ENCODE measurements at regions not wholly inside any gene's neighbourhood (a gene's known extent, or its start where the extent isn't known, plus 50 kb on each side); places are given as distances from the start of the nearest gene placed in this dataset.

DNA sequence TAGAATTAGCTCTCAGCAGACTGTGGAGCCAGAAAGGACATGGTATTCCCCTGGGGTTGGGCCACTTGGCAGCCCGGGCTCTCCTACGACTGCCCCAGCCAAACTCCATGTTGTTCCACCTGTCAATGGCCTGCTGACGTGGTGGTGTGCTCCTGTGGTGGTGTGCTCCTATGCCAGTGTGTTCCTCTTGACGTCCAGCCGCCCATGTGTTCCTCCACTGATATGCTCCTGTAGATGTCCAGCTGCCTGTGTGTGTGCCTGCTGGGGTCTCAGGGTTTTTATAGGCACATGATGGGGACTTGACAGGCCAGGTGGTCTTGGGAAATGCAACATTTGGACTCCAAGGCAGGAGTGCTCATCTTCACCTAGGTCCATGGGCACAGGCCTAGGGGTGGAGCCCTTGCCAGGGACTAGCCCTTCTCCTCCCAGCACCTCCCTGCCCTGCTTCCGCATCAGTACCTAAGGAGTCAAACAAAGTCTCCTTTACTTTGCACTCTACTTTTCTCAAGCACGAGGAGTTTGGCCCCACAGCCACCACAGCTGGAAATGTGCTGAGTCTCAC, 133.5 kb downstream of the TINAG start:
- Histone ChIP-seq H4K91ac (ENCODE audit: insufficient read length, low read depth, low read length) (no peak overlapping the region), H2BK5ac (ENCODE audit: insufficient read length, low read length) (no peak overlapping the region), H3K23me2 (ENCODE audit: insufficient read length, low read depth, low read length, poor library complexity, severe bottlenecking) (no peaks in the 10 kb centered on the region), H2BK120ac (ENCODE audit: low read depth, low read length, poor library complexity, severe bottlenecking) (no peak overlapping the region), H3K4me1 (ENCODE audit: insufficient read depth, low read length) (no peaks in the 10 kb centered on the region), H3K4ac (ENCODE audit: low read depth, low read length) (no peak overlapping the region), H3T11ph (ENCODE audit: low read length) (no peak overlapping the region), H3K27ac (ENCODE audit: insufficient read length, low read depth, low read length) (no peak overlapping the region), H2BK20ac (ENCODE audit: low read depth, low read length, poor library complexity, severe bottlenecking) (no peak overlapping the region), H2BK15ac (ENCODE audit: low read depth, low read length) (no peak overlapping the region), H2AFZ (ENCODE audit: low read length) (no peak overlapping the region), H3K56ac (ENCODE audit: insufficient read length, low read depth, low read length) (no peak overlapping the region), H2BK12ac (ENCODE audit: insufficient read length, low read depth, low read length) (no peak overlapping the region), H4K5ac (ENCODE audit: insufficient read length, low read depth, low read length) (no peak overlapping the region), H4K8ac (replicated peaks; ENCODE audit: insufficient read length, low read depth, low read length) (no peak overlapping the region), H3K79me2 (ENCODE audit: insufficient read depth, low read length) (no peaks in the 10 kb centered on the region), H3K79me1 (ENCODE audit: insufficient read depth, low read depth, low read length, poor library complexity, severe bottlenecking) (no peaks in the 10 kb centered on the region), H4K20me1 (ENCODE audit: control insufficient read depth, insufficient read depth, insufficient read length) (no peaks in the 10 kb centered on the region), H2AK5ac (ENCODE audit: insufficient read length, low read length) (no peak overlapping the region), H3K4me2 (ENCODE audit: insufficient read depth, insufficient read length, low read length) (no peak overlapping the region), H3K27me3 (ENCODE audit: insufficient read depth, low read length) (no peaks in the 10 kb centered on the region), H3K18ac (ENCODE audit: insufficient read length, low read depth, low read length) (no peak overlapping the region), H3K9me3 (ENCODE audit: control insufficient read depth, low read depth, low read length) (no peaks in the 10 kb centered on the region), H3K23ac (ENCODE audit: insufficient read length, low read depth, low read length) (no peak overlapping the region), H3K14ac (ENCODE audit: insufficient read depth, low read length) (no peak overlapping the region), H3K9ac (ENCODE audit: extremely low read depth, insufficient read length, low read length) (no peak overlapping the region)
- no peak overlapping the region for H3K4me3 Mint-ChIP-seq
- DNase-seq = no peak
- H3K27ac Mint-ChIP-seq = no peak overlapping the region; a peak in 1 of 7 replicates
- no peaks in the 10 kb centered on the region for H3K9me3 Mint-ChIP-seq
- no peaks in the 10 kb centered on the region for H3K4me1 Mint-ChIP-seq
- TF ChIP-seq, protein P1, sequence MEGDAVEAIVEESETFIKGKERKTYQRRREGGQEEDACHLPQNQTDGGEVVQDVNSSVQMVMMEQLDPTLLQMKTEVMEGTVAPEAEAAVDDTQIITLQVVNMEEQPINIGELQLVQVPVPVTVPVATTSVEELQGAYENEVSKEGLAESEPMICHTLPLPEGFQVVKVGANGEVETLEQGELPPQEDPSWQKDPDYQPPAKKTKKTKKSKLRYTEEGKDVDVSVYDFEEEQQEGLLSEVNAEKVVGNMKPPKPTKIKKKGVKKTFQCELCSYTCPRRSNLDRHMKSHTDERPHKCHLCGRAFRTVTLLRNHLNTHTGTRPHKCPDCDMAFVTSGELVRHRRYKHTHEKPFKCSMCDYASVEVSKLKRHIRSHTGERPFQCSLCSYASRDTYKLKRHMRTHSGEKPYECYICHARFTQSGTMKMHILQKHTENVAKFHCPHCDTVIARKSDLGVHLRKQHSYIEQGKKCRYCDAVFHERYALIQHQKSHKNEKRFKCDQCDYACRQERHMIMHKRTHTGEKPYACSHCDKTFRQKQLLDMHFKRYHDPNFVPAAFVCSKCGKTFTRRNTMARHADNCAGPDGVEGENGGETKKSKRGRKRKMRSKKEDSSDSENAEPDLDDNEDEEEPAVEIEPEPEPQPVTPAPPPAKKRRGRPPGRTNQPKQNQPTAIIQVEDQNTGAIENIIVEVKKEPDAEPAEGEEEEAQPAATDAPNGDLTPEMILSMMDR (conservative IDR thresholded peaks at IDR 0.05) = no peak
- no peaks in the 10 kb centered on the region for H3K36me3 Mint-ChIP-seq (ENCODE audit: insufficient read depth in 1 of 3, low read depth in 3 of 3)
- H3K27me3 Mint-ChIP-seq (ENCODE audit: low read depth) = no peaks in the 10 kb centered on the region
- WGBS (ENCODE audit: extremely low coverage, insufficient read length, low lambda C conversion rate) = no CpG with 5 or more reads among the region's 7 CpGs

All from H9 (cell line).